ENCODE measurements at regions not wholly inside any gene's neighbourhood (a gene's known extent, or its start where the extent isn't known, plus 50 kb on each side); places are given as distances from the start of the nearest gene placed in this dataset.
"Not testable (repeated sequence)": the region's sequence is repeated elsewhere in the genome, so short reads cannot be mapped to it uniquely, and the experiment has no call there.

GRCh38 chr3:127412578-127413317, 124.9 kb upstream of the PRR20G start:
- DNase-seq, result peak; percentile 10

GRCh38 chr3:127411875-127412274, 124.0 kb upstream of the PRR20G start:
- DNase-seq, result not testable (repeated sequence)

GRCh38 chr3:127411083-127411727, 123.4 kb upstream of the PRR20G start:
- no peak for DNase-seq

- DNase-seq, result no peak
Measured at GRCh38 chr3:127410678-127411077, 122.8 kb upstream of the PRR20G start.

GRCh38 chr3:127410137-127410488, 122.3 kb upstream of the PRR20G start:
- DNase-seq, result no peak

- DNase-seq, result no peak
Measured at GRCh38 chr3:127409421-127410136, 121.7 kb upstream of the PRR20G start.

- no peak for DNase-seq
Measured at GRCh38 chr3:127408684-127409420, 121.0 kb upstream of the PRR20G start.

- DNase-seq, result no peak
Measured at GRCh38 chr3:127408022-127408683, 120.3 kb upstream of the PRR20G start.

- DNase-seq, result no peak
Measured at GRCh38 chr3:127407026-127407939, 119.4 kb upstream of the PRR20G start.

- DNase-seq, result peak; percentile 12
Measured at GRCh38 chr3:127406309-127407025, 118.6 kb upstream of the PRR20G start.

GRCh38 chr3:127405791-127406190, 117.9 kb upstream of the PRR20G start:
- no peak for DNase-seq

GRCh38 chr3:127405010-127405598, 117.3 kb upstream of the PRR20G start:
- no peak for DNase-seq

- no peak for DNase-seq
Measured at GRCh38 chr3:127404221-127405009, 116.6 kb upstream of the PRR20G start.

GRCh38 chr3:127403795-127404194, 115.9 kb upstream of the PRR20G start:
- DNase-seq, result no peak

GRCh38 chr3:127399154-127399553, 111.3 kb upstream of the PRR20G start:
- no peak for DNase-seq

GRCh38 chr3:127396473-127396872, 108.6 kb upstream of the PRR20G start:
- no peak for DNase-seq

GRCh38 chr3:127395663-127396355, 108.0 kb upstream of the PRR20G start:
- DNase-seq, result no peak

- DNase-seq, result no peak
Measured at GRCh38 chr3:127394984-127395662, 107.3 kb upstream of the PRR20G start.
